Stimulated activated naive CD4-positive, alpha-beta T cell (primary cell): ENCODE measurements at regions not wholly inside any gene's neighbourhood (a gene's known extent, or its start where the extent isn't known, plus 50 kb on each side); places are given as distances from the start of the nearest gene placed in this dataset.
"Not testable (repeated sequence)": the region's sequence is repeated elsewhere in the genome, so short reads cannot be mapped to it uniquely, and the experiment has no call there.

Experiments
- DNase-seq, 6 experiments: peaks; one replicate each; lab custom pipeline; 2025; lab: John Stamatoyannopoulos, UW

DNA sequence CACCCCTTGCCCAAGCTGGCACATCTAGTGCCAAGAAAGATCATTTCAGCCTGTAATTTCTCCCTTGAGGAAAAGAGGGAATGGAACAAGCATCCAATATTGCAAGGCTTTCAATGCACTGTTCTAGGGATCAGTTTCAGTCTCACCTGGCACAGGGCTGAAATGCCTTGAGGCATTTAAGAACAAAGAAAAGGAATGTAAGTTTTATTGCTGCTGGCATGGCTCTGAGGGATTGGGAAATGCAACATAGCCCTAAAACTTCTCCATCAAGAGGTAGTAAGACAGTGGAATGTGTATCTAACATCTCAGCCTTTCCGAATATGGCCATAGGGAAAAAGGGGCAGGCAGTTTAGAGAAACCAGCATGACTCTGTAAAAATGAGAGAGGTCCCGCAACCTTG, 732.6 kb upstream of the LCORL start:
- DNase-seq, result no peak

DNA sequence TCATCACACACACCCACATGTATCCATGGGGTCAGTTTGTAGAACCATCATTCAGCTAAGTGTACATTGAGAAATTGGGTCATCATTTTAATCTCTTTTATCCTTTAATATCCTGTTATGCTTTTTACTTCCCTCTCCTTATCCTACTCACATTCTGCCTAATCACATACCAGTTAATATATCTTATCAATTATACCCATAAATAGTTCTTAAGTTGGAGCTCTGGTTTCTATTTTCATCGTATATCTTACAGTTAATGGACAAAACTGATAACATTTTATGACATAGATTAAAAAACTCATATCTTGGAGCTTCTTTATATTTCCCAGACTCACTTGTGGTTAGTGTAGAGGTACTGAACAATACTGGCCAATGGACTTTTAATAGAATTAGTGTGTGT, 729.5 kb upstream of the LCORL start:
- DNase-seq, result no peak

DNA sequence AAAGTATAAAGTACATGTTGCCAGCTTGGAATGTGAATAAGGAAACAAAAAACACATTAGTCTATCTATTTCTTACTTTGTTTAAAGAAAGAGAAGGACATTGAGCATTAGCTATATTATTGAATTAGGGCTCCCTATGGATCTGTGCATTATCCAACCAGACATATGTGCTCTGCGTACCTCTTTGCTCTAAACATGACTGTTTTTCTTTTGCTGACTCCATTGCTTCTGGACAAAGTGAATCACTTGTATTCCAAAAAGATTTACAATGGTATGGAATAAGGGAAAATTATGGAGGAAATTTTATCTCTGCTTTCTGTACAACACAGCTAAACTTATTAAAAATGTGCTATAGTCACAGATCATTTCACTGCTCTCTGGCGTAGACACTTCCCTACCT, 727.8 kb upstream of the LCORL start:
- DNase-seq, result no peak

DNA sequence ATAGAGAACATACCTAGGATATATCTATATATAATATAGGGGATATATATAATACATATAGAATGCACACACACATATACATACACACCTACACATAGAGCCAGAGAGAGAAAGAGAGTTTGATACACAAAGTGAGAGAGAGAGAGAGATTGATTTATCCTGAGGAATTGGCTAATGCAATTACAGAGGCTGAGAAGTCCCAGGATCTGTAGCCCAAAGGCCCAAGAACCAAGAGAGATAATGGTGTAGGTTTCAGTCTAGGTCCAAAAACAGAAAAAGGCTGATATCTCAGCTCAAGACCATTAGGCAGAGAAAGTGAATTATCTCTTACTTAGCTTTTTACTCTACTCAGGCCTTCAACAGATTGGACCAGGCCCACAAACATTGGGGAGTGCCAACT, 715.0 kb upstream of the LCORL start:
- no peak for DNase-seq

DNA sequence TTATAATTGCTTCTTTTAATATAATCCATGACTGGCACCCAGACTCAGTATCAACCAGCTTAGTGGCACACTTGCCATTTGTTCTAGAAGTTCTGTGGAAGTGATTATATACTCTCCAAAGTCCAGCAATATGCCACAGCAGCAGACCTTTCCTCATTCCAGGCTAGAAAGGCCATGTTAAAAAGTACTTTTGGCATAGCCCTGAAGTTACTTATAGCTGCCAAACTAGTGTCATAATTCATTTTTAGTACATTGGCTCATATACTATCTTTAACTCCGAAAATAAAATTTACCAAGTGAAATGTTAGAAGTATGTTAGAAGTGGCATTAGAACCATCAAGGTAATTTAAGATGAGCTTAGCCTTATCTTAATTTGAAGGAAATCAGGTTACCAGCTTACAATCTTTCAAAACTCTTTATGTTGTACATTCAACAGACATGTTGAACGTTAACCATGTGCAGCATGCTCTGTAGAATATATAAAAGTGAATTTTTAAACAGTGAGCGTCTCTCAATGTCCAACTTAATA, 714.2 kb upstream of the LCORL start:
- no peak for DNase-seq

DNA sequence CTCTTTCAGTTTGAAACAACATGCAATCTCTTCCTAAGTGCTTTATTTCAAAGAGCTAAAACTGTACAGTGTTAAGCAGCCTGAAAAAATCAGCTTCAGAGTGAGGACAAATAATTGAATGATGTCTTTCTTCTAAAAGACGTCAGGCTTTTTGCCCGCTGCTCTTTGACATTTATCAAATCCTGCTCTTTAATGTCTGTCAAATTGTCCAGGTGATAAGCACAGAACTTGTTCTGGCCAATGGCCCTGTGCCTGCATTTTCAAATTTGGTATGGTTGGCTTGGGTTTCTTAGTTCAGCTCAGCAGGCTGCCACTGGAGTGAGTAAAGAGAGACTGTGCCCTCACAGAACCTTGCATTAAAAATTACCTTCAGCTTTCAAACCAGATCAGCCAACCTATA, 712.9 kb upstream of the LCORL start:
- no peak for DNase-seq

DNA sequence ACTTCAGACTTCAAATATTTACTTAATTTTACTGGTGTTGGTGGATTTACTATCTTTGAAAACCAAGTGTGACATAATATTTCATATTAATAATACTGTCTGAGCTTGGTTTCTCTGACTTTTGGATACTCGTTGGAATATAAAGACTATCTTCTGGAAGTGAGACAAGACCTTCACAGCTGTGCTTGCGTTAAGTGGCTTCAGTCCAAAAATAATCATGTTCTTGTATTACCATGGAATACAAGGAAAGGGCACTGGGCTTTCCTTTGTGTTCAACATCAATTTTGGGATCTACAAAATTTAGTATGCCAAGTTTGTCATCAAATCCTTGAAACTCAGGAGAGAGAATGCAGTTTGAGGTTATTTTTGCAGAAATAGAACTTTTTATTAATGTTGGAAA, 712.4 kb upstream of the LCORL start:
- DNase-seq, result no peak

DNA sequence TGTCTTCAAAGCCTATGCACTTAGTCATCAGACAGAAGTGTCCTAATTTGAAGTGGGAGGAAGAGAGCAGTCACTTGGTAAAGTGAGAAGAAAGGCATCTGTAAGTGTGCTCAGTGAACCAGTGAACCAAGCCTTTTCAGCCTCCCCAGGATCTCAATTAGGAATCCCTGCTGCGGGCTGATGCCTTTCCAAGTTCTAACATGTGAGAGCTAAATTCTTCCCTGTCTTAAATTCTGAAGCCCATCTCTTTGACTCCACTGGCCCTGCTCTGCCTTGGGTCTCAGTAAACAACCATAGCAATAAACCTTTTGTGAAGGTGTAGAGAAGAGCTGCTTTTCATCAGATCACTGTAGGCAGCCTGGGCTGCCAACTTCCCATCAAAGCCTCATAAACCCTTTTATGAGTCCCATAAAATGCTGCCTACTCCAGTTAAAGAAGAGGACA, 701.2 kb upstream of the LCORL start:
- DNase-seq, result no peak

DNA sequence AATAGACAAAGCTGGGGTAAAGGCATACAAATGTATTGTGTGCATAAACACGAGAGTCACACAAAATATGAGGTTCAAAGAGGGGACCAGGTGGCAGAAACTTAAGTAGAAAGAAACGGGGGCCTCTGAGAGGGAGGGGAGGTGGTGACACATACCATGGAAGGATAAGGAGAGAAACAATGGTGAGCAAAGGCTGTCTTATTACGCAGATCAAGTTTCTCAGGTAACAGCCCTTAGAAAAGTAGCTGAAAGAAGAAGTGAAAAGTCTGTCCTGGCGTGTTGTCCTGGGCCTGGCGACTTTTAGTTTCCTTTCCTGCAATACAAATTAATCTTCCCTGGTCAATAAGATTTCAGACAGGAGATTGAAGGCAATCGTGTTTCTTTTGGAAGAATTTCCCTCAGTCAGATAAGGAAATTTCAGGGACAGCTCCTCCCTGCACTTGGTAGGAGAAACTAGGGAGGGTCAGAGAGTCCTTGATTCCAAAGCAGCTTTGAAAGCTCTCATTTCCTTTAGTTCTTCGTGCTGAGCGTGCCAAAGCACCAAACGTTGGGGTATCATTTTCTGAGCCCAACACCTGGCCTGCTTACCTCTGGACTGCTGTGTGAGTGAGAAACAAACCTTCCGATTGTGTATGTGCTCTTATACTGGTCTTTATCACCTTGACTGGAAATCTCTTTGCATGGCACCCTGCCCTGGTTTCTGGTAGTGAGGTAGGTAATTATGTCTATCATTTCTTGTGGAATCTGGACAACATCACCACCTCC, 676.7 kb upstream of the LCORL start:
- no peak for DNase-seq

DNA sequence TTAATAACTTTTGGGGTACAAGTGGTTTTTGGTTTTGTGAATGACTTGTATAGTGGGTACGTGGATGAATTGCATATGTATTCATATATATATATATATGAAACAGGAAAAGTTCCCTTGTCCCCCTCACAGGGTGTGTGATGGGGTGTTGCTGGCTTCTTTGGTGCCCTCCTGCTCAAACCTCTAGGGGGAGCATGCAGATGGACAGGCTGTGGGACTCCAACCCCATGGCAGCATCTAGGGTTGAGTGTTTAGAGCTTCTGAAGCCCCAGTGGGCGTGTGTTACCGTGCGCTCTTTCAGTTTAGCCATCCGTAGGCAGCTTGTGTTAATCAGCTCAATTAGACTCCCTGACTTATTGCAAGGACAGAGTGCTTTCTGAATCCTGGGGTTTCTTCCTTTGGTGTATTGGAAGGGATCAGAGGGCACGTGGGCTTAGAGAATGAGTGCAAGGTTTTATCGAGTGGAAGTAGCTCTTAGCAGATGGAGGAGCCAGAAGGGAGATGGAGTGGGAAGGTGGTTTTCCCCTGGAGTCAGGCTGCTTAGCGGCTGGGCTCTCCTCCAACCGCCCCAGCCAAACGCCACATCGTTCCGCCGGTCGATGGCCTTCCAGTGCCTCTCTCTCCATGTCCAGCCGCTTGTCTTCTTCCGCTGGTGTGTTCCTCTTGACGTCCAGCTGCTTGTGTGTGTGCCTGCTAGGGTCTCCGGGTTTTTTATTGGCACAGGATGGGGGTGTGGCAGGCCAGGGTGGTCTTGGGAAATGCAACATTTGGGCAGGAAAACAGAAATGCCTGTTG, 674.4 kb upstream of the LCORL start:
- DNase-seq, result no peak

DNA sequence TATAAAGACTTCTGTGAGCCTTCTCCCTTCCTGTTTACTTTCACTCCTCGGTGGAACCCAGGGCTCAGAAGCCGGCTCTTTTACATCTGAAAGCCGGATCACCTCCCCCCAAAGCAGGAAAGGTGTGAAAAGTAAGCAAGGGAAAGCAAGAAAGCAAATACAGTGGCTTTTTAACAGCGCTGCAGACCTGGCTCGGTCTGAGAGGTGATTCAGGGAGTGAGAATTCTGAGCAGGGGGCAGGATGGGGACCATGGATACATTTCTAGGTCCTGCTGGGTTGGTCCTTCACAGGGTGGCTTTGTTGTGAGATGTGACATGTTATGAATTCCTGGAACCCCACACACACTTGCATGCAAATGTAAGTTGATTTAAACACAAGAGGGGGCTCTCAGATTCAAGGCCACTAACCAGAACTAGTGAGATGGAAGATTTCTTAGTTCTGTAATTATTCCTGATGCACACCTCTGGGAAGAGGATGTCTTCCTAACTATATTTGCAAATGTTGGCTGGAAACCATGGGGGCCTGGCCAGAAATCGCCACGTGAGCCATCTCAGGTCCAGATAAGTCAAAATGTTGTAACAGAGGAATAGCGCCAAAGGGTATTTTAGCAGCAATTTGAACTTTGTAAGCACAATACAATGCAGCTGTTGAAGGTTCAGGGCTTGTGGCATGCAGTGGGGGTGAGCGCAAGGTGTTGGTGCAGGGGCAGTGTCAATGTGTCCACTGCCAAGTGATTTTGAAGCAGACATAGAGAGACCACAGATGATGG, 670.1 kb upstream of the LCORL start:
- DNase-seq, result no peak

DNA sequence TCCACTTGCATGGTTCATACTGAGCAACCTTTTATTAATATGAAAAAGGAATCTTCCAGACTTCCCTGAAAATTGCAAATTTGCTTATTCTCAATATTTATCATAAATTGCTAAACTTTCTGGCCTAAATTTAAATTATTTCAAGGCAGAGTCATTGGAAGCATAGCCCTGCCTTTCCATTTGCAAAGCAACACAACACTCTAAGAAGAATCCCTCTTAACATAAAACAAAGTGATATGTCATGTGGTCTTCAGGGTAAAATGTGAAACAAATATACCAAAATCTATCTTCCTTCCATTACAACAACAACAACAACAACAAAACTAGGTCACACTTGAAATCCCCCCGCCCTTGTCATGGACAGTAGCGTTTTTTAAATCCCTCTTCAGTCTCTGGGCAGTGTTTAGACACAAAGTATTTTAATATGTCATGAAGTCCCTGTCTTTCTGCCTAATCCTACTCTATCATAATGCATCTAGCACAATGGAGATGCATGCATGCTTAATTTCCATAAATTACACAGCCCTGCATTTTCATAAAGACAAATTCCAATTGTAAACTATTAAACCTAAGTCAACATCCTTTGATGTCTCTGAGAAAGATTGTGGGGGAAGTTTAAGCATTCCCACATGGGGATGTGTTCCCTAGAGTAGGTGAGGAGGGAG, 668.9 kb upstream of the LCORL start:
- DNase-seq, result no peak

DNA sequence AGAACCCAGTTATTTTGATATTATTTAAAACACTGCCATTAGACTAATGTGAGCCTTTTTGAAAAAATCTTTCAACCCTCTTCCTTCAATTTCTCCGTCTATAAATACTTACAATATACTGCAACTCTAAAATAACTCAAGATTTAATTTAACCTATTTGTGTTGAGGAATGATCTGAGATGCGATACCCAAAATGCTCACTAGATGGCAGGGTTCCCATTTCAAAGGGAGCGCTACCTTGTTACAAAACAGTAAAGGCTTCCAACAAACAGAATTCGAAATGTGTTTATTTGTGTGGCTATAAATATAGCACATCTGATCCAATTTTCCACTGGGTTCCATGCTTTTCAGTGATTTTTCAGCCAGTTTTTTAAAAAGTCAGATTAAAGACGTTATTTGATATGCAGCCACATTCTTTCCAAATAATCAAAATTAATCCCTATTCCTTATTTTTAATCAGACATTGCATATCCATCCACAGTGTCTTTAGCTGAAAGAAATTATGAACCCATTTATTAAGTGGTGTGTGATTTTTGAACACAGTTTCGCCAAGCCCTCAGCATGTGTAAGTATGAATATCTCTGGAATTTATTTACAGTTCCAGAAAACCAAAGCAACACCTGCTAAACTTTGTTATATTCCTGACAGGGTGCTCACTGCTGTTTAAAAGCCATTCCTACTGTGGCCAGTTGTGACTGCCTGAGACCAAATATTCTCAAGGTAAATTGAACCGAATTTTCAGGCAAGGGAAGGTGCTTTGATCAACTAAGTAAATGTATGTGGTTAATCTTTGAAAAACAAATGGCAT, 668.0 kb upstream of the LCORL start:
- peak in 3 of 6 experiments; percentile 7 to 25 (median 8) for DNase-seq

DNA sequence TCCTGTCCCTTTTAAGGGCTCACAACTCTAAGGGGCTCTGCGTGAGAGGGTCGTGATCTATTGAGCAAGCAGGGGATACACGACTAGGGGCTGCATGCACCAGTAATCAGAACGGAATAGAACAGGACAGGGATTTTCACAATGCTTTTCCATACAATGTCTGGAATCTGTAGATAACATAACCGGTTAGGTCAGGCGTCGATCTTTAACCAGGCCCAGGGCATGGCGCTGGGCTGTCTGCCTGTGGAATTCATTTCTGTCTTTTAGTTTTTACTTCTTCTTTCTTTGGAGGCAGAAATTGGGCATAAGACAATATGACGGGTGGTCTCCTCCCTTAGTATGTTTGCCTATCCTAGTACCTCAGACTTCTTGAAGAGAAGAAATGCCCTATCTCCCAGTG, 666.8 kb upstream of the LCORL start:
- not testable (repeated sequence) for DNase-seq

DNA sequence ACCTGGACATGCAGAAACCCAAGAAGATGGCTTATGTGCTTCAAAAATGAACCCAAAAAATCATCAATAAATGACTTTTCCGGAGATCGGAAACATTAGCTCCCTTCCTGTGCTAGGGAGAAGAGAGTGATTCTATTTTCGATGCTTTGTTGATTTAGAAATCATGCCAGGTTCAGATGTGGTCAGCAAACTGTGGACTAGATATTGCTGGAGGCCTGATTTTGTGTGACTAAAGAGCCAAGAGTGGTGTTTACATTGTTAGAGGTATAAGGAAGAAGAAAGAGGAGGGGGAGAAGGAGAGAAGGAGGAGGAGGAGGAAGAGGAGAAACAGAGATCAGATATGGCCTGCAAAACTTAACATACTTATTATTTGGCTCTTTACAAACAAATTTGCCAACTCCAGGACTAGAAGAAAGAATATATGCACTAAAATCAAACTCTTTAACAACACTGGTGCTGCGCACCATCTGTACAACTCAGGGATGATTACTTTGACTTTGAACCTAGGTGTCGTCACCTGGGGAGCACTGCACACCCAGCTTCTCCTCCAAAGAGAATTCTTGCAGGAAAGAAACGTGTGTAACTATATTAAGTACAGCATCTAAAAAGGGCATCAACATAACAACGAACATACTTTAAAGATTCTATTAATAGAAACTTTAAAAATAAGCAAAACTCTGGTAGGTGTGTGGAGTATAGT, 664.9 kb upstream of the LCORL start:
- no peak for DNase-seq

DNA sequence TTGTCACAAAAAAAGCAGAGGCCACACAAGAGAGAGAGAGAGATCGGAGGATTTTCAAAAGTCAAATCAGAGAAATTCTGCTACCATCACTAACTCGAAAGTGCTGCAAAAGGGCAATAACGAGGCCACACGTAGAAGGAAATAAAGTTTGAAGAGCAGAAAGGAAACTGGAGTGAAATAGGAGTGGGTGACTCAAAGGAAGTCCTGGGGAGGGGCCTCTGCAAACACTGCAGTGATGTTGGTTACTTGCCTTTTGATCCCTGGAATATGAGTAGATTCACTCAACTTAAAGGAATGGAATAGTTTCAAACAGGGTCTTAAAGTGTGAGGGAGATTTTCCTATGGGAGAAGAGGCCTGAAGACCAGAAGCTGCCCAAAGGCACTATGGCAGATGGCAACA, 663.4 kb upstream of the LCORL start:
- no peak for DNase-seq

DNA sequence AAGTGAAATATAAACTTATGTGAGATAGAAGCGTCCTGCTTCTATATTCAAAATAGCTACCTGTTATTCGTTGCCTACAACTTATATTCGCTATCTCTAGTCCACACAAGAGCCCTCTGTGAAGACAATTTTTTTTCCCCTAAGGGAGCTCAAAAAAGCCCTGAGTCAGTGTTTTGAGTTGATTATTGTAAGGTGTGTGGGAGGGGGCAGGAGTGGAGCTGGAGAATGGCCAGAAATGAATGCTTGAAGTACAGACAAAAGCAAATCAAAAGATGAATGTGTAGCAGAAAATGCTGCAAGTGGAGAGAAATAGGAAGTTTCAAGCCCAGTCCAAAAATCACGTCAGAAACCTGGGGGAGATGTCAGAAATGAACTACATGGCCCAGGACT, 655.0 kb upstream of the LCORL start:
- DNase-seq, result no peak

DNA sequence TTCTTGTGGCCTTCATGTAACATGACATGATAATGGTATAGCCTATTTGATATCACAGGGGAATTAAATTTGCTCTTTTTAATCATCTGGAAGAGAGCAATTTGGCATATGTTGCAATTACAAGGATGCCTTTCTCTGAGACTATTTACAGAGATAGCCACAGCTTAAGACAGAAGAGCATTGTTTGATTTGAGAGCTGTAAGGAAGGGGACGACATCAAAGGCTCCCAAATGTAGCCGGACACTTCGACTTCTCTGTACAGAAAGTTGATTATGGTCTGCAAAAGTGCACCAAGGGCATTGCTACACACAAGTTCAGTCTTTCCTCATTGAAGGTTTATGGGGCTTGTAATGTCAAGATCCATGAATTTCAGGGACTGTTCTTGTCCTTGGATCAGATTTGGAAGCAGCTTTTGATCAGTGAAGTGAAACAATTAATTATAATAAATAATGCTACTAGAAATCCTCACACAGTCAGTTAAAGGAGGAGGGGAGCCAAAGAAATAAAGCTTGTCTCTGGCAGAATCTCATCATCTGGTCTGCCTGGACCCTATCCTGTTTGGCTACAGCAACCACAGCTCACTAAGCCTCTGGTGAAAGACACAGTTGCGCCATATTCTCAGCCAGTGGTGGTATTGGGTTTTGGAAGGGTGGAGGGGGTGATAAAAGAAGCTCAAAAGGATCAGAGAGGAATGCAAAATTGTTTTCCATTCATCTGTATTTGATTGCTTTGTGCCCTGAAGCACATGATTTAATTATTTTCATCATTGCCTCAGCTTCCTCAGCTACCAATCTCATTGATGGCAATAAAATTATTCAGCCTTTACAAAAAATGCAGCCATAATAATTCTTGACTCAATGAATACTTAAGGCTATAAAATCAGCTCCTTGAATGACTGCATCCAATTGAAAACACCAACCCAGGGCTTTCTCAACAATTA, 654.3 kb upstream of the LCORL start:
- no peak for DNase-seq

DNA sequence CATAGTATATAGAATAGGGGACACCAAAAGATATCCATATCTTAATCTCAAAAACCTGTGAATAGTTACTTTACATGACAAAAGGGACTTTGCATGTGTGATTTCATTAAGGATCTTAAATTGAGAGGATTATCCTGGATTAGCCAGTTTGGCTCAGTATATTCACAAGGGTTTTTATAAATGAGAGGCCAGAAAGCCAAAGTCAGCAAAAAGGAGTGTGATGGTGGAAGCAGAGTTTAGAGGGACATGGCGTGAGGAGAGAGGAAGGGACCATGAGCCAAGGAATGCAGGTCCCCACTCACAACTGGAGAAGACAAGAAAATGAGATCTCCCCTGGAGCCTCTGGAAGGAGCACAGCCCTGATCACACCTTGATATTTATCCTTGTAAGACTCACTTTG, 648.5 kb upstream of the LCORL start:
- DNase-seq, result no peak
